CD4-positive, alpha-beta T cell treated with Interleukin-21 for 1 hour (primary cell): ENCODE measurements at regions not wholly inside any gene's neighbourhood (a gene's known extent, or its start where the extent isn't known, plus 50 kb on each side); places are given as distances from the start of the nearest gene placed in this dataset.
"Not testable (repeated sequence)": the region's sequence is repeated elsewhere in the genome, so short reads cannot be mapped to it uniquely, and the experiment has no call there.

Source experiments
- DNase-seq: peaks from one replicate; pipeline ENCODE4 v3.0.0-alpha.2; 2020

DNA sequence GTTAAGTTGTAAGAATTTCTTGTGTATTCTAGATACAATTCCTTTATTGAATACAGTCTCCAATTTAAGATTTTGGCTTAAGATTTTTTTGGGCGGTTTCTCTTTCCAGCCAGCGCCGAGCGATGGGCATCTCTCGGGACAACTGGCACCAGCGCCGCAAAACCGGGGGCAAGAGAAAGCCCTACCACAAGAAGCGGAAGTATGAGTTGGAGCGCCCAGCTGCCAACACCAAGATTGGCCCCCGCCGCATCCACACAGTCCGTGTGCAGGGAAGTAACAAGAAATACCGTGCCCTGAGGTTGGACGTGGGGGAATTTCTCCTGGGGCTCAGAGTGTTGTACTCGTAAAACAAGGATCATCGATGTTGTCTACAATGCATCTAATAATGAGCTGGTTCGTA lies 278.7 kb upstream of the TARS1 start:
- DNase-seq: no peak

DNA sequence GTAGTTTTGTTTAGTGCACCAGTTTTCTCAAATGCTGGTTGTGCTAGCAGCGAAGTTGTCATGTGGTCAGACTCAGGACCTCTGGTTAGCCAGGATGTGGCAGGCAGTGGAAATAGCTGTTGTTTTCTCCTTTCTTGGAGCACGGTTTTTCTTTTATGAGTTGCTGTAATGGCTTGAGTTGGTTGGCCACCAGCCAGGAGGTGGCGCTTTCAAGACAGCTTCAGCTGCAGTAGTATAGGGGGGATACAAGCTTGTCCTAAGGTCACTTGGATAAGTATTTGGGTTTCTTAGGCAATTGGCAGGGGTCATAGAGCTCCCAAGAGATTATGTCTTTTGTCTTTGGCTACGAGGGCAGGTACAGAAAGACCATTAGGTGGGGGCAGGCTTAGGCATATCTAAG lies 274.2 kb upstream of the TARS1 start:
- no peak for DNase-seq

DNA sequence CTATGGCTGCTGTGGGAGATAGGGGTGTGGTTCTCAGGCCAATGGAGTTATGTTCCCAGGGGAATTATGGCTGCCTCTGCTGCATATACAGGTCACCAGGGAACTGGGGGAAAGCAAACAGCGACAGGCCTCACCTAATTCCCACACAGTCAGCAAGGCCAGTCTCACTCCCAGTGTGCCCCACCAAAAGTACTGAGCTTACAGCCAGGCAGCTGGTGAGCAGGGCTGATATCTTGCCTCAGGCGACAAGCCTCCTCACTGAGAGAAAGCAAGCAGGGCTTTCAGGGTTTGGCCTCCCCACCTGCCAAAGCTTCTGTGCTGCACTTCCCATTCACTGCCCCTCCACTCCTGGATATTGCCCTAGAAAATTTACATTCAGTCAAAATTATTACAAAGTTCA lies 273.8 kb upstream of the TARS1 start:
- DNase-seq: no peak

DNA sequence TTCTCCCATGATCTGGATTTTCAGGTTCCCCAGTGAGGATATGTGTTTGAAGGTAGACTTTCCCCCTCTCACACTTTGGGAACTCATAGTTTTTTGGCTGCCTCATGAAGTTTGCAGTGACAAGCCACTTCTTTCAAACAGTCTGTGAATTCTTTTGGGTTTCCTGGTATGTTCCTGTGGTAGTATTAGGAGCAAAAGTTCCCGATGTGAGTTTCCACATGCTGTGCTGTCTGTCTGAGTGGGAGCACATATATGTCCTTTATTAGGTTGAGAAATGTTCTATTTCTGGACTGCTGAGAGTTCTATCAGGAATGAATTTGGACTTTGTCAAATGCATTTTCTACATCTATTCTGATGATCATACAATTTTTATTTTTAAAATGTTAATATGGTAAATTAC lies 273.2 kb upstream of the TARS1 start:
- DNase-seq: no peak

DNA sequence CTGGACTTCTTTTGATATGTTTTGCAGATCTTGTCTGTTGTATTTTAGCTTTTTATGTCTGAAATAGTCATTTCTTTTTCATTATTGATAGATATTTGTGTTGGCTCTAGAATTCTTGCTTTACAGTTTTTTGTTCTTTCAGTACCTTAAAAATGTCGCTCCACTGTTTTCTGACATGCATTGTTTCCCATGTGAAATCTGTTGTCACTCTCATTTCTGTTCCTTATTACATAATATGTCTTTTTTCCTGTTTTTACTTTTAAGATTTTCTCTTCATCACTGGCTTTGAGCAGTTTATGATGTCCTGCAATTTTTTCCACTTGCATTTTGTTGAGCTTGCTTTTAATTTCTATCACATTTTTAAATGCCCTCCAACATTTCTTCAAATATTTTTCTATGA lies 270.4 kb upstream of the TARS1 start:
- DNase-seq: no peak

DNA sequence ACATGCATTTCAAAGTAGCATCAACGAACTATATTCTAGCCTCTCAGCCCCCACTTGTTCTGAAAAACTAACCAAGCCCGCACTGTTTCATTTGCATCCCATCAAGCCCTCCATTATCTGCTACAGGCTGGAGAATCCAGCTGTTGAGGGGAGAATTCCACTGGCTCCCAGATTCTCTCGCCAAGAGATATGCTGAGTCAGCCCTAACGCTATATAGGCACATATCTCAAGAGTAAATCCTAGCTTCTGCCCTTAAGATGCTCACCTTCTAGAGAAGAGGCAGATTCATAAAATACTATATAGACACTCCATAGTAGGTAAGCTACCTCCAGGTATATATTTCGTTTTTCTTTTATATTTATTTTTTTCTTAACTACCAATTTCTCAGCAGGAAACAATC lies 266.4 kb upstream of the TARS1 start:
- DNase-seq: no peak

DNA sequence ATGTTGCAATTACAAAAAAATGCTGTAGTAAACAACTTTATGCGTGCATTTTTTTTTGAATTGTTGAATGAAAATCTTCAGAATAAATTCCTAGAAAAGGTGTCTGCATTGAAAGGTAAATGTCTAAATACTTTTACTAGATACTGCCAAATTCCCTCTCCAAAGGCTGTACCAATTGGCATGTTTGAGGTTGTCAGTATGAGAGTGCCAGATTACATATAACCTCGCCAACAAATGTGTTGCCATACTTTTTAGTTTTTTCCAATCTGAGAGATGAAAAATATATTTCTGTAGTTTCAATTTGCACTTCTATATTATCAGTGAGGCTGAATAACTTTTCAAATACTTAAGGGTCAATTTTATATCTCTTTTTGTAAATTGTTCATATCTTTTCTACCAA lies 261.5 kb upstream of the TARS1 start:
- DNase-seq: no peak

DNA sequence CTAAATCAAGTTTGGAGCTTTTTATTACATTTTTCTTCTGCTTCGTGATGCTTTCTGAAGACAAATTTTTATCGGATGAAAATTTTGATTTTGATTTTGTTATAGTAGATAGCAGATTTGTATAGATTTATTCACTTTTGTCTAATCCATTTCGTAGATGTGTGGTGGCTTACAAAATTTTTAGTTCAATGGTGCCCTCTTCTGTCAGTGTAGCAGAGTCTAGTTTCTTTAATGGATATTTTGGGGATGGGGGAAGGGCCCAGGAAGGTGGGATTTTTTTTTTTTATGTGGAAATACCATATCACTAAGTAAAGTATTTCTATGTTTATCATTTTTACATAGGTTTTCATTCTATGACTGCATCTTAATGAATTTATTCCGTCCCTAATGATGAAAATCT lies 259.9 kb upstream of the TARS1 start:
- no peak for DNase-seq

DNA sequence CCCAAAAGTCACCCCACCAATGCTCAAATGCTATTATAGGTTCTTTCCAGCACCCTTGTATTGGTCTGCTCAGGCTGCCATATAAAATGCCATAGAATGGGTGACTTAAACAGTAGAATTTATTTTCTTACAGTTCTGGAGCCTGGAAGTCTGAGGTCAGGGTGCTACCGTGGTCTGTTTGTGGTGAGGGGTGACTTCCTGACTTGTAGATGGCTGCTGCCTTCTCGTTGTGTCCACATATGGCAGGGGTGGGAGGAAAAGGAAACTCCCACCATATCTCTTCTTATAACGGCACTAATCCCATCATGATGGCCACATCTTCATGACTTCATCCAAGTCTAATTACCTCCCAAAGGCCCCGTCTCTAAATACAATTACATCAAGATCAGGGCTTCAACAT lies 257.8 kb upstream of the TARS1 start:
- no peak for DNase-seq

DNA sequence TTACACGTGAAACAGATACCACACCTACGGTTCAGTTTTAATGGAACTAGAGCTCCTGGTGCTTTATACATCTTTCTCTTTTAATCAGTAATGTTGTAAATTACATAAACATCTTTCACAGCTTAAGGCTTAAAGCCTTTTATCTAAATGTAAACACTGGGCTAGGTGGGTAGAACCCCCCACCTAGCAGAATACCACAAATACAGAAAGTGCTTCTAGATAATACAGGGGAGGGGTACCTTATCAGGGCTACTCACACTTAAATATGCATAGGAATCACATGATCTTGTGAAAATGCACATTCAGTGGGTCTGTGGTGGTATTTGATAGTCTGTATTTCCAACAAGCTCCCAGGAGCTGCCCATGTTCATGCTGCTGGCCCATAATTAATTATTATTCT lies 256.4 kb upstream of the TARS1 start:
- DNase-seq: no peak

DNA sequence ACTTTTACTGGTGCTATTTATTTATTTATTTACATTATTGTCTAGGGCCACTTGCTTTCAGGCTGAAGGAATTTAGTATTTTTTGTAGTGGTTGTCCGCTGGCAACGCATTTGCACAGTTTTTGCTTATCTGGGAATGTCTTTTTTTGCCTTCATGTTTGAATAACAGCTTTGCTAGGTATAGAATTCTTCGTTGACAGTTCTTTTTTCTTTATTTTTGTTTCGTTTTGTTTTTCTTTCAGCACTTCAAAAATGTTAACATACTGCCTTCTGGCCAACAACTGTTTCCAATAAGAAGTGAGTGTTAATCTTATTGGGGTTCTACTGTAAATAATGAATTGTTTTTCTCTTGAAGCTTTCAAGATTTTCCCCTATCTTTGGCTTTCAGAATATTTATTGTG lies 252.7 kb upstream of the TARS1 start:
- DNase-seq: no peak

DNA sequence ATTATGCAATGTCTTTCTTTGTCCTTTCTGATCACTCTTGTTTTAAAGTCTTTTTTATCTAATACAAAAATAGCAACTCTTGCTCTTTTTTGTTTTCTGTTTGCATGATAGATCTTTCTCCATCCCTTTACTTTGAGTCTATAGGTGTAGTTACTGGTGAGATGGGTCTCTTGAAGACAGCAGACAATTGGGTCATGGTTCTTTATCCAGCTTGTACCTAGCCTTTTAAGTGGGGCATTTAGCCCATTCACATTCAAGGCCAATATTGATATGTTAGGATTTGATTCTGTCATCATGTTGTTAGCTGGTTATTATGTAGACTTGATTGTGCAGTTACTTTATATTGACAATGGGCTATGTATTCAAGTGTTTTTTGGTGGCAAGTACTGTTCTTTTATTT lies 245.9 kb upstream of the TARS1 start:
- no peak for DNase-seq

DNA sequence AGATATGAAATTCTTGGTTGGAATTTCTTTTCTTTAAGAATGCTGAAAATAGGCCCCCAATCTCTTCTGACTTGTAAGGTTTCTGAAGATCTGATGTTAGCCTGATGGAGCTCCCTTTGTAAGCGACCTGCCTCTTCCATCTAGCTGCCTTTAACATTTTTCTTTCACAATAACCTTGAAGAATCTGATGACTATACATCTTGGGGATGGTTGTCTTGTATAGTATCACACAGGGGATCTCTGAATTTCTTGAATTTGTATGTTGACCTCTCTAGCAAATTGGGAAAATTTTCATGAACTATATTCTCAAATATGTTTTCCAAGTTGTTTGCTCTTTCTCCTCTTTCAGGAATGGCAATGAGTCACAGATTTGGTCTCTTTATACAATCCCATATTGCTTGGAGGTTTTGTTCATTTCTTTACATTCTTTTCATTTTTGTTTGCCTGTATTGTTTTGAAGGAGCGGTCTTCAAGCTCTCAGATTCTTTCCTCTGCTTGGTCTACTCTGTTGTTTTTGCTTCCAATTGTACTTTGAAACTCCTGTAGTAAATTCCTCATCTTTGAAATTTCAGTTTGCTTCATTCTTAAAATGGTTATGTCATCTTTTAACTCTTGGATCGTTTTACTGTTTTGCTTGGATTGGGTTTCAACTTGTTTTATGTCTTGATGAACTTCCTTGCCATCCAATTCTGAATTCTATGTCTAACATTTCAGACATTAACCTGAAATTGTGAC lies 245.2 kb upstream of the TARS1 start:
- no peak for DNase-seq

DNA sequence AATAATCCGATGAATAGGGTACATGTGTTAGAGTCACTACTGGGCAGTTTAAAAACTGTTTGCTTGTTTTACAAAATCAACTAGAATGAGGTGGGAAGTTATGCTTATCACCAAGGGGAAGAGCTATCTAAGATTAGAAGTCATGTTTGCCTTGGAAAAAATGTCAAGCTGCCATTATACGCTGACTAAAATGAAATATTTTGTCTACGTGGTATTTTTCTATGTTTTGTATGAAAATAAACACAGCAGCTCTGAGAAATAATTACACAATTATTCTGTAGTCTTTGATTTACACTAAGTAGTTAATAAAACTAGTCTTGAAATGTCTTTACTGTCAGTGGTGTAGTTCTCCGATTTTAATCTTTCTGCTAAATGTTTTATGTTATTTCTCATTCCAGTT lies 241.9 kb upstream of the TARS1 start:
- DNase-seq: no peak

DNA sequence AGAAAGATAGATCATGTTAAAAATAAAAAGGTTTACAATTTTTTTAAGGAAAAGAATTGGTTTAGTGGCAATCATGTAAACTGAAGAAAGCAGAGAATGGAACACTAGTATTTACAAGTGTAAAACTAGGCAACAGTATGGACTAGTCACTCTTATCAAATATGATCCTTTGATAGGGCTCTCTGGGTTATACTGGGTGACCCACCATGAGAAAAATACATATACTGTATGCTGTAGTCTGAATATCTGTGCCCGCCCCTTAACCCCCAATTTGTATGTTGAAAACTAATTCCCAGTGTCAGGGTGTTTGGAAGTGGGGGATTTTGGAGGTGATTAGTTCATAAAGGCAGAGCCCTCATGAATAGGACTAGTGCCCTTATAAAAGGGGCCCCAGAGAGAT lies 236.8 kb upstream of the TARS1 start:
- no peak for DNase-seq

DNA sequence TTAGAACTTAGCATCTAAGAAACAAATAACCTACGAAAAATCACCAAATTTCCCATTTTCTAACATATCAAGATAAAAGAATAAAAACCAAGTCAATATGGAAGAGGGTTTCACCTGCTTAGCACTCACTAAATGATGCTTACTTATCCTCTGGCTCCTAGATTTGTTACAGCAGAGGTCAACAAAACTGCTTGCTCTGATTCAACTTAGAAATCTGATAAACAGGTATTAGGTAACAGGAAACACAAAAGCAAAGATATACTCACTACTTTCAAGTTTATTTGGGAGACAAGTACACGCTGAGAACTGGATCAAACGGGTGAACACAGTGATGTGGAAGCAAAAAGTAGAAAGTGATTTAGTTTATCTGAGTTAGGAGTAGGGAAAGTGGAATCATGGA lies 235.7 kb upstream of the TARS1 start:
- no peak for DNase-seq

DNA sequence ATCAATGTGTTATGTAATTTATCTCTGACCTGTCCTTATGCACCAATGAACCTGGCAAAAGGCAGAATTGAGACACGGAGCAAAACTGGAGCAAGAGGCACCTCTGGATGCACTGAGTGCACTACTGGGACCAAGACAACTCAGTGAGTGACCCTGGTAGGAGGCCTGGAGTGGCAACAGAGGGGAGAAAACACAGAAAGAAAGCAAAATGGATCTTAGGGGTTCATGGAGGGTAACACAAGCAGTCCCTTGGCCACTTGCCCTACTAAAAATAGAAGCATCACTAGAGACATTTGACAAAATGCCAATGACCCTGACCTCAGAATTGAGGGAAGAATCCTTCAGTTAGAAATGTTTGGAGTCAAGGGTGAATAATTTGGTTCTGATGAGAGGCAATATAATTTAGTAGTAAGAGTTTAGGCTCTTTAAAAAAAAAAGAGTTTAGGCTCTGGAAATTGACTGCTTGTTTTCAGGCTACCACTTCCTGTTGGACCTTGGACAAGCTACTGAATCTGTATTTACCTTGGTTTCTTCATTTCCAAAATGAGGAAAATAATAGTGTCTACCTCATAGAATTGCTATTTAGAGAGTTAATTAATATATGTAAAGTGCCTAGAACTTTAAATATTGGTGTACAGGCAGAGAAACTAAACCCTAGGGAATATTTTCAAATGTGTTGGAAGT lies 234.9 kb upstream of the TARS1 start:
- DNase-seq: no peak

DNA sequence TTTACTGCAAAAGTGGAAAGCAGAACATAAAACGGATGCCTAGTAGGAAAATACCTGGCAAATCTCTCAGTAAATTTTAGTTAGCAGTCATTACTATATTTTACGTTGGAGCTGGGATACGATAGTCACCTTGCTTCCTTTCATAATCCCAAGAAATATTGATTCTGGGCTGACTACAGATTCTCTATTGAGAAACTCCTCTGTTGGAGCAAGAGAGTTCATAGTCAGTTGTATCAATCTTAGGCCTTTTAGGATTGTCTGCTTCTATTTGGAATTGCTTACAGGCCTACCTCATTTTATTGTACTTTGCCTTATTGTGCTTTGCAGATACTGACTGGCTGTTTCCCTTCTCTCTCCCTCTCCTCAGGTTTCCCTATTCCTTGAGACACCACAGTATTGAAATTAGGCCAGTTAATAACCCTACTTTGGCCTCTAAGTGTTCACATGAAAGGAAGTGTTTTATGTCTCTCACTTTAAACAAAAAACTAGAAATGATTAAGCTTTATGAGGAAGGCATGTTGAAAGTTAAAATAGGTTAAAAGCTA lies 233.7 kb upstream of the TARS1 start:
- no peak for DNase-seq

DNA sequence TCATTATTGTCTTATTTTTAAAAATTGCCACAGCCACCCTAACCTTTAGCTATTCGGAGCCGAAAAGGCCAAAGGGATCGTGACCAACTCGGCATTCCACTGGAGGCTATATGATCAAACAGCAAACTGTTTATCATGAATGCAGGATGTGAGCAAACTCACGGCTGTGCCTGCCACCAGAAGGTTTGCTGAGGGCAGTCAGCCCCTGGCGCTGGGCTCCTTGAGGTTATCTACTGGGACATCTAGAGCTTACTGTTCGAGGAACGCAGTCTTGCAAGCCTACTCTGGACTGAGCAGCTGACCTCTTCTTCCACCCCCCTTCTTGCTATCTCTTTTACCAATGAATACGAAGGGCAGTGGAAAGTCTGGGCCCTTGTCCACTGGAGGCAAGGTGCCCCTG lies 231.5 kb upstream of the TARS1 start:
- no peak for DNase-seq

DNA sequence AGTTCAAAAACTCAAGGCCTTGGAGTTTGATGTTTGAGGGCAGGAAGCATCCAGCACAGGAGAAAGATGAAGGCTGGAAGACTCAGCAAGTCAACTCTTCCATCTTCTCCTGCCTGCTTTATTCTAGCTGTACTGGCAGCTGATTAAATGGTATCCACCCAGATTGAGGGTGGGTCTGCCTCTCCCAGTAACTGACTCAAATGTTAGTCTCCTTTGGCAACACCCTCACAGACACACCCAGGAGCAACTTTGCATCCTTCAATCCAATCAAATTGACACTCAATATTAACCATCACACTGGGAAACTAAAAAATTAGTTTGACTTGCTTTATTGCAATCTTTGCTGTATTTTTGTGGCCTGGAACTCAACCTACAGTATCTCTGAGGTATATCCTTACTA lies 230.5 kb upstream of the TARS1 start:
- DNase-seq: not testable (repeated sequence)

DNA sequence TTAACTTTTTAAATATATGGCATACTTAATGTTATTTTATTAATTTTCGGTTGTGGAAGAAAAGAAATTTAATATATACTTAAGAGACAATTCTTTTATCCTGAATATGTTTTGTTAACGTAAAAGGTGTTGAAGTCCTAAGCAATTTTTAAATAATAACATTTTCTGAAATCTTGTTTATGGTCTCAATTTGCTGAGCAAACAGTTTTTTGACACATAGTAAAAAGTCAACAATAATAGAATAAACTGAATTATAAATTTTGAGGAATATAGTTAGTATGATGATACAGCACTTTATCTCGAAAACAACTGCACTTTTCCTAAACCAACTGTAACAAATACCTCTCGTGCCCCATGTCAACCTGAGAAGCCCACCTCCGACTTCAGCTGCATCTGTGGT lies 229.8 kb upstream of the TARS1 start:
- DNase-seq: no peak

DNA sequence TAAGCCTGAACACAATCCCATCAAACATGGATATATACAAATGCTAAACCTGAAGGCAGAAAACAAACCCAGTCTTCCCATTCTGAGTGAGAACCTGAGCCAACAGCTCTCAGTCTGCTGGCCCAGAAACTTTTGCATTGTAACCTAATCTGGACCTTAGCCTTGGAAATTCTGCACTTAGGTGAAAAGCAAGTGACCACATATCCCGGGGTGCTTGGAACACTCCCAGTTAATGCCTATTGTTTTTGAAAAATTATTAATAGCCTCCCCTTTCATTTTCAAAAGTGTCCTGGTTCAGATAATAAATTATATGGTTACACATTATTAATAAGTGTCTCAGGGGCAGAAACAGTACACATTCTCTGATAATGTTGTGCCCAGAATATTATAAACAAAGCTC lies 228.3 kb upstream of the TARS1 start:
- no peak for DNase-seq

DNA sequence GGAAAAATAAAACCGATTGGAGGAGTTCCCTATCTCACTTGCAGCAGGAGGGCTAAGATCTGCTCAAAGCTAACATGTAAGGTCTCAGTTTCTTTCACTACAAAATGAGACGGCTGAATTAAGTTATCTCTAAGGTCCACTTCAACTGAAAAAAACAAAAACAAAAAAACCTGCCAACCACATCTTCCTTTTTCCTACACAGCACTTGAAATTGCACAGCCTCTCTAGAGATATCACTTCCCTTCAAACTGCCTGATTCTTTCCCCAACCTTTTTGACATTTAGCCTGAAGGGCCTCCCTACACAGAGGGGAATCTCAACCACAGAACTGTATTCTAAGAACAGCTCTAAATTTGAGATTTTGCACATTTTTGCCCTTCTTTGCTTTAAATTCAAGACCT lies 227.9 kb upstream of the TARS1 start:
- DNase-seq: no peak

DNA sequence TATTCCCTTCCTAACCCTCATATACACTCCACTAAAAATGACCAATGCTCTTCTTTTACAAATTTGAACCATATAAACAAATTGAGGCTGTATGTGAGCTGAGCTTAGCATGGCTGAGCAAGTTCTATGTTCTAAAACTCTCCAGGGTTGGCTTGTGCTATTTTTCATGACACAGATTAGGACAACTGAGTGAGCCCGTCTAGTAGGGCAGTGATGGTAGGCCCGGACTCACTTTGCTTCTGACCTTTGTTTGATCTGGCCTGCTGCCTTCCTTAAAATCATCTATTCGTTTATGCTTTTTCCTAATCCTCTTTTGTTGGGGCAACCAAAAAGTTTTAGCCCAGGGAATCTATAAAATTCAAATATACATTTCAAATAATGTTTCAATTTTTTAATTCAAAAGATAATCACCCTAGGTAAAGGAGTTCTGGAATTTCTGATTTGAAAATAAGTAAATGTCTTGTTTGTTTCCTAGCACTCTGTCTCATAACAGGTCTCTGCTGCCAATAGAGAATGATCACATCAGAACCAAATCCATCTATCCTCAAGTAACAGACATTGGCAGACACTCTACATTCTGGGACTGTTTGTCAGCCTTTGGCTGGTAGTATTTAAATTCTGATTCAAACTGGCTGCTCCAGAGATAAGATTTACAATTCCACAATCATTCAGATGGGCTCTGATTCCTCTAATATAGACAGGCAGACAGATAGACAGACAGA lies 217.0 kb upstream of the TARS1 start:
- no peak for DNase-seq
